Coronary artery (tissue), 2 donors: ENCODE measurements at regions not wholly inside any gene's neighbourhood (a gene's known extent, or its start where the extent isn't known, plus 50 kb on each side); places are given as distances from the start of the nearest gene placed in this dataset.
"Not testable (repeated sequence)": the region's sequence is repeated elsewhere in the genome, so short reads cannot be mapped to it uniquely, and the experiment has no call there.

Source experiments
- DNase-seq: peaks from one replicate; pipeline ENCODE4 v3.0.0-alpha.2; 2017; ENCODE audit warnings: low spot score
- H3K27ac ChIP-seq, 2 donors: fragments of 200-600 bp; sonication (generic); one replicate each; pipeline ENCODE4 v1.5.1; 2016 to 2019
- H3K4me3 ChIP-seq: fragments of 200-600 bp; sonication (generic); 2 replicates; pipeline ENCODE4 v1.5.1; 2016; ENCODE audit warnings: mild to moderate bottlenecking, moderate library complexity
- CTCF ChIP-seq: fragments of 200-600 bp; sonication (generic); IDR thresholded peaks from one replicate; pipeline ENCODE4 v1.5.1; 2019; ENCODE audit warnings: antibody characterized with exemption

DNA sequence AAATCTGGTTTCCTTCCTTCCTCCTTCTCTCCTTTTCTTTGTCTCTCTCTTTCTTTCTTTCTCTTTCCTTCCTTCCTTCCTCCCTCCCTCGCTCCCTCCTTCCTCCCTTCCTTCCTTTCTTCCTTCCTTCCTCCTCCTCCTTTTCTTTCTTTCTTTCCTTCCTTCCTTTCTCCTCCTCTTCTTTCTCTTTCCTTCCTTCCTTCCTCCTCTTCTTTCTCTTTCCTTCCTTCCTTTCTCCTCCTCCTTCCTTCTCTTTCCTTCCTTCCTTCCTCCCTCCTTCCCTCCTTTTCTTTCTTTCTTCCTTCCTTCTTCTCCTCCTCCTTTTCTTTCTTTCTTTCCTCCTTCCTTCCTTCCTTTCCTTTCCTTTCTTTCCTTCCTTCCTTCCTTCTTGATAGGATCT lies 61.2 kb downstream of the VIP start:
- H3K4me3 ChIP-seq = no peak overlapping the region
- H3K27ac ChIP-seq = no peak overlapping the region
- no peak for DNase-seq
- TF ChIP-seq CTCF = no peak

DNA sequence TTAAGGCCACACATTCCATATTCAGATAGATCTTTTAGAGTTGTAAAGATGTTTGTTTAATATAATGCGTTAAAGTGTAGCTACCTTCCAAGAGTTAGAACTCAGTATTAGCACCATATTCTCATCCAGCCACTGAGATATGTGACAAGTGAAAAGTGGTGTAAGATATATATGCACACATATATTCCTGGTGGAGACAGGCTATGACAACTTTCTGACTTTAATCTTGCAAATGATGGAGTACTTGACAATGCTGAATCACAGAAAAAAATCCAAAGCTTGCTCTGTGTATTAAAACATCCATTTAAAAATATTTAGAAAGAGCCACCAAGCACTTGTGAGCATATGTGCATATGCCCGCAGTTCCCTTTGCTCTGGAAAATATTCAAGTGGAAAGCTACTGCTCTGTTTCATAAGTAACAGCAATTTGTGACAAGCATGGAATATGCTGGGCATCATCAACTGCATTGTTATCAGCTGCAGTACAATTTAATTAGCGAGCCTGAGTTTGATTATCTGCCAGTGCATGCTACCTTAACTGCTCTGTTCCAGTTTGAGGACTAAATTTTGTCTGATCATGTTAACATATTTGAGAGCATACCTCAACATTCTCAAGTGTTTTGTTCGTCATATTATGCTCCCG lies 64.8 kb downstream of the VIP start:
- Histone ChIP-seq H3K4me3 (no peak overlapping the region), H3K27ac (no peak overlapping the region)
- no peak for DNase-seq
- TF ChIP-seq CTCF = no peak

DNA sequence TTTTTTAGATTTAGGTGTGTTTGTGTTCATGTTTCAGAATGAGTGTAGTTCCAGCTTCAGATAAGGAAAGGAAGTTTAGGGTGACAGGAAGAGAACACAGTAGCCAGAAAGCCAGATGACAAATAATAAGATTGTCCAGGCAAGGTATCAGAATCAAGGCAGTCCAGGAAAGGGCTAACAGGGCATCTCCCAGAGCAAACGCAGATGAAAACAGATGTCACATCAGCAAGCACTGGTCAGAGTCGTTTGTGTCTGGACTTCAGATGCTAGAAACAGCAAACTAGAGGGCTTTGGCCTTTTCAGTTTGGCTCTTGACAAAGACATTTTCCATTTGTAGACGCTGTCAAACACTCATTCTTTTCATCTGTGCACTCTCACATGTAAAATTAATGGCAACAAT lies 65.5 kb downstream of the VIP start:
- no peak for DNase-seq
- Histone ChIP-seq H3K27ac (no peak overlapping the region), H3K4me3 (no peak overlapping the region)
- no peak for TF ChIP-seq CTCF

GRCh38 chr6:152821525-152821924 lies 70.9 kb downstream of the VIP start:
- TF ChIP-seq CTCF = no peak
- no peak for DNase-seq
- Histone ChIP-seq H3K4me3 (no peak overlapping the region), H3K27ac (no peak overlapping the region)

DNA sequence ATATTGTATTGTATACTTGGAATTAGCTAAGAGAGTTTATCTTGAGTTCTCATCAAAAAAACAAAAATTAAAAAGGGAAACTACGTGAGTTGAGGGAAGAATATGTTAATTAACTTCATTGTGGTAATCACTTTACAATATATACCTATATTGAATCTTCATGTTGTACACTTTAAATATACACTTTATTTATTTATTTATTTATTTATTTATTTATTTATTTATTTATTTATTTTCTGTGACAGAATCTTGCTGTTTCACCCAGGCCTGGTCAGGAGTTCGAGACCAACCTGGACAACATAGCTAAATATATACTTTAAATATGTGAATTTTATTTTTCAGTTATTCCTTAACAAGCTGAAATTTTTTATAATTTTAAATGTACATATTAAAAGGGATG lies 74.1 kb downstream of the VIP start:
- no peak for TF ChIP-seq CTCF
- no peak overlapping the region for H3K27ac ChIP-seq

DNA sequence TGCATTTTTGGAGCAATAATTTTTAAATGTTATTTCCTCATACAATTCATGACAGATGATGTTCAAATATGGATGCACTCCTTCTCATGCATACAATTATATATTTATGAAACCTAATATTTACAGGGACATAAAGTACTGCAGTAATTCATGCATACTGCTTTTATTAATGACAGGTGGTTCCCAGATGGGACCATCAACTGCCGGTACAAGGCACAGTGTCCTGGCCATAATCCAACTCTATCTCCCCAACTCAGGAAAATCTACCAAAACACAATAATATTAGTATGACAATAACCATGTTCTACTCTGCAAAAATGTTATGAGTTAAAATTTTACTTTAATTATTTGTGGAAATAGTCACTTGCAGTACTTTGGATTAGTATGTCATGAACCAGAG lies 77.8 kb downstream of the VIP start:
- TF ChIP-seq CTCF = no peak
- no peak for DNase-seq
- H3K27ac ChIP-seq = no peak overlapping the region
- no peak overlapping the region for H3K4me3 ChIP-seq

More for the DNA sequence above, 74.1 kb downstream of the VIP start:
- no peak overlapping the region for H3K4me3 ChIP-seq
- DNase-seq = no peak

DNA sequence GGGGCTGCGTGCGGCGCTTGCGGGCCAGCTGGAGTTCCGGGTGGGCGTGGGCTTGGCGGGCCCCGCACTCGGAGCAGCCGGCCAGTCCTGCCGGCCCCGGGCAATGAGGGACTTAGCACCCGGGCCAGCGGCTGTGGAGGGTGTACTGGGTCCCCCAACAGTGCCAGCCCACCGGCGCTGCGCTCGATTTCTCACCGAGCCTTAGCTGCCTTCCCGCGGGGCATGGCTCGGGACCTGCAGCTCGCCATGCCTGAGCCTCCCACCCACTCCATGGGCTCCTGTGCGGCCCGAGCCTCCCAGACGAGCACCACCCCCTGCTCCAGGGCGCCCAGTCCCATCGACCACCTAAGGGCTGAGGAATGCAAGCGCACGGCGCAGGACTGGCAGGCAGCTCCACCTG lies 83.8 kb downstream of the VIP start:
- DNase-seq, H3K4me3 ChIP-seq, H3K27ac ChIP-seq: not testable (repeated sequence)

DNA sequence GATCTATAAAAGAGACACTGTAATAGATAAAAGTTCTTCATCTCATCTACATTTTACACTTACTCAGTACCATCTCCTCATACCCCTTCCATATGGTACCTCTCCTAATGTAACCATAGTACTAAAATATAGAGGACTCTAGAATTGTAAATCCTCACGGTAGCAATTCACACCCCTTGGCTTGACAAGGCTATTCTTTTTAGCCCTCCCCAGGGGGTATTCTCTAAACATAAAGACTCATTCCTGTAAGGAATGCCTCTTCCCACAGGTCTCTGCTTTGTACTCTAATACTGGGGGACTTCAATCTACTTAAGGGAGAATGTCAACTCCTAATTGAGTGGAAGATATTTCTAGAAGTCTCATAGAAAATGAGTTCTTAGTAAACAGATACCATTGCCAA lies 85.9 kb downstream of the VIP start:
- H3K4me3 ChIP-seq = no peak overlapping the region
- no peak overlapping the region for H3K27ac ChIP-seq
- no peak for TF ChIP-seq CTCF
- DNase-seq = no peak
